ENCODE measurements at regions not wholly inside any gene's neighbourhood (a gene's known extent, or its start where the extent isn't known, plus 50 kb on each side); places are given as distances from the start of the nearest gene placed in this dataset.

- TF ChIP-seq, protein P1, sequence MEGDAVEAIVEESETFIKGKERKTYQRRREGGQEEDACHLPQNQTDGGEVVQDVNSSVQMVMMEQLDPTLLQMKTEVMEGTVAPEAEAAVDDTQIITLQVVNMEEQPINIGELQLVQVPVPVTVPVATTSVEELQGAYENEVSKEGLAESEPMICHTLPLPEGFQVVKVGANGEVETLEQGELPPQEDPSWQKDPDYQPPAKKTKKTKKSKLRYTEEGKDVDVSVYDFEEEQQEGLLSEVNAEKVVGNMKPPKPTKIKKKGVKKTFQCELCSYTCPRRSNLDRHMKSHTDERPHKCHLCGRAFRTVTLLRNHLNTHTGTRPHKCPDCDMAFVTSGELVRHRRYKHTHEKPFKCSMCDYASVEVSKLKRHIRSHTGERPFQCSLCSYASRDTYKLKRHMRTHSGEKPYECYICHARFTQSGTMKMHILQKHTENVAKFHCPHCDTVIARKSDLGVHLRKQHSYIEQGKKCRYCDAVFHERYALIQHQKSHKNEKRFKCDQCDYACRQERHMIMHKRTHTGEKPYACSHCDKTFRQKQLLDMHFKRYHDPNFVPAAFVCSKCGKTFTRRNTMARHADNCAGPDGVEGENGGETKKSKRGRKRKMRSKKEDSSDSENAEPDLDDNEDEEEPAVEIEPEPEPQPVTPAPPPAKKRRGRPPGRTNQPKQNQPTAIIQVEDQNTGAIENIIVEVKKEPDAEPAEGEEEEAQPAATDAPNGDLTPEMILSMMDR (conservative IDR thresholded peaks at IDR 0.05; ENCODE audit: low read length) = no peak
- no peak for TF ChIP-seq EZH2phosphoT487 (IDR thresholded peaks at IDR 0.05; ENCODE audit: borderline replicate concordance, low read depth, low read length)
Observed at GRCh38 chr10:98332623-98333269, 64.8 kb upstream of the LOXL4 start.
